ENCODE measurements at regions not wholly inside any gene's neighbourhood (a gene's known extent, or its start where the extent isn't known, plus 50 kb on each side); places are given as distances from the start of the nearest gene placed in this dataset.

DNA sequence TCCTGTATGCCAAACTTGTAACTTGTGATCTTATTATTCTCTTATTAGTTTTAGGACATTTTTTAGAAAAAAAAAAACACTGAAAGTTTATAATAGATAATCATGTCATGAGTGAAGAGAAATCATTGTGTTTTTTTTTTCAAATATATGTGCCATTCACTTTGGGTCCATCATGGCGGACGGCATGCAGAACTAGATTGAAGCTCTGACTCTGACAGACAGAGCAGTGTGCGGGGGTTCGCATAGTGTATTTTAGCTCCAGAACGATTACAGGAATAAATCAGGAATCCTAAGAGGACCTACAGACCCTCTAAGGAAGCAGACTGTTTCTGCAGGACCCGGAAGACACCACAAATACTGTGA, 484.4 kb upstream of the REG3G start:
- Histone ChIP-seq H3K36me3 (no peaks in the 10 kb centered on the region), H3K4me1 (no peaks in the 10 kb centered on the region), H3K27me3 (no peaks in the 10 kb centered on the region), H3K9me3 (no peaks in the 10 kb centered on the region), H3K4me3 (no peak overlapping the region), H3K27ac (no peak overlapping the region)
- in situ Hi-C loops (cut with MboI; ENCODE audit: low sequenced_read_pairs in 4 of 4) (no loop called here), intact Hi-C loops (cut with DNase I; ENCODE audit: low total_unique reads) (no loop called here)
- no peak for DNase-seq
- TF ChIP-seq POLR2A (IDR thresholded peaks at IDR 0.05), result no peak
- TF ChIP-seq, protein P1, sequence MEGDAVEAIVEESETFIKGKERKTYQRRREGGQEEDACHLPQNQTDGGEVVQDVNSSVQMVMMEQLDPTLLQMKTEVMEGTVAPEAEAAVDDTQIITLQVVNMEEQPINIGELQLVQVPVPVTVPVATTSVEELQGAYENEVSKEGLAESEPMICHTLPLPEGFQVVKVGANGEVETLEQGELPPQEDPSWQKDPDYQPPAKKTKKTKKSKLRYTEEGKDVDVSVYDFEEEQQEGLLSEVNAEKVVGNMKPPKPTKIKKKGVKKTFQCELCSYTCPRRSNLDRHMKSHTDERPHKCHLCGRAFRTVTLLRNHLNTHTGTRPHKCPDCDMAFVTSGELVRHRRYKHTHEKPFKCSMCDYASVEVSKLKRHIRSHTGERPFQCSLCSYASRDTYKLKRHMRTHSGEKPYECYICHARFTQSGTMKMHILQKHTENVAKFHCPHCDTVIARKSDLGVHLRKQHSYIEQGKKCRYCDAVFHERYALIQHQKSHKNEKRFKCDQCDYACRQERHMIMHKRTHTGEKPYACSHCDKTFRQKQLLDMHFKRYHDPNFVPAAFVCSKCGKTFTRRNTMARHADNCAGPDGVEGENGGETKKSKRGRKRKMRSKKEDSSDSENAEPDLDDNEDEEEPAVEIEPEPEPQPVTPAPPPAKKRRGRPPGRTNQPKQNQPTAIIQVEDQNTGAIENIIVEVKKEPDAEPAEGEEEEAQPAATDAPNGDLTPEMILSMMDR (IDR thresholded peaks at IDR 0.05 in 4 of 5, conservative IDR thresholded peaks at IDR 0.05 in 1 of 5), result no peak
- ATAC-seq, result no peak

DNA sequence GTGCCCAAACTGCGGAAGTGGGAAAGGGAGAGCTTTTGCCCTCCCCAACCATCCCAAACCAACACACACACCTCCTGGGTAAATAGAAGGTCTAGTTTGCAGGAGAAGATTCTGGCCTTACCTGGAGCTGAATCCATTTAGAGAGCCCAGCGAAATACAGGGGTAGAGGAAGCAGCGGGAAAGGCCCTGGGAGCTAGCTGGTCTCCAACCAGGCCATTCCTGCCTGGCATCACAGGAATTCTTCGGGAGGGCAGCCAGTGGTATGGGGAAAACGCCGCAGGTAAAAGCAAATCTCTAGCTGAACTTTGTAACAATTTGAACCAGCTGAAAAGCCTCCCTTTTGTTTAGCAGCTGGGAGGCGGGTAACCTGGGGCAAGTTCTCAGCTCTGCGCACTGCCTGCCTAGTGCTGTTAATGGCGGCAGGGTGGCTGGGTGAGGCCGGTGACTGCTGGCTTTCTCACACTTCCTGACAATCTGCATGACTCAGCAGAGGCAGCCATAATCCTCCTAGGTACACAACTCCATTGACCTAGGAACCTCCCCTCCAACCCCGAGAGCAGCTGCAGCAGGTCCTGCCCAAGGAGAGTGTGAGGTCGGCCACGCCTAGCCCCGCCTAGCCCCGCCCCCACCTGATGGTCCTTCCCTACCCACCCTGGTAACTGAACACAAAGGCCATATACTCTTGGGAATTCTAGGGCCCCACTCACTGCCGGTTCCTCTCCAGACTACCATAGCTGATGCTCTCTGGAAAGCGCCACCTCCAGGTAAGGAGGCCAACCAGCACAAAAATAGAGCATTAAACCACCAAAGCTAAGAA, 483.8 kb upstream of the REG3G start:
- intact Hi-C loops (cut with DNase I; ENCODE audit: low total_unique reads) (no loop called here), in situ Hi-C loops (cut with MboI; ENCODE audit: low sequenced_read_pairs in 4 of 4) (no loop called here)
- no peak for DNase-seq
- Histone ChIP-seq H3K27me3 (no peaks in the 10 kb centered on the region), H3K36me3 (no peaks in the 10 kb centered on the region), H3K4me1 (no peaks in the 10 kb centered on the region), H3K4me3 (no peak overlapping the region), H3K27ac (no peak overlapping the region), H3K9me3 (no peaks in the 10 kb centered on the region)
- TF ChIP-seq POLR2A (IDR thresholded peaks at IDR 0.05), result no peak
- TF ChIP-seq, protein P1 (IDR thresholded peaks at IDR 0.05 in 4 of 5, conservative IDR thresholded peaks at IDR 0.05 in 1 of 5), result no peak
- ATAC-seq, result no peak

DNA sequence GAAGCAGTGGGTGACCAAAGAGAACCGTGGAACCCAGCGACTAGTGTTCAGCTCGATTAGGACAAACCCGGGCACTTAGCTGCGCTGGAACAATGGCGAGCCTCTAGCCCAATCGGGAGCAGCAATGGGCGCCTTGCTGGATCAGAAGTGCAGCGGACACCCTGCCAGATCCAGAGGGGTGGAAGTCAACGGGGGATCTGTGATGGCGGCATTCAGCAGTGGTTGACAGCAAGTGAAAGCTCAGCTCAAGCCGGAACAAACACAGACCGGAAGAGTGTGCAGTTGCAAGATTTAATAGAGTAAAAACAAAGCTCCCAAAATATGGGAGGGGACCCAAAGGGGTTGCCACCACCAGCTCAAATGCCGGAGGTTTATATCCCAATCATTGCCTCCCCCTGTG, 478.7 kb upstream of the REG3G start:
- intact Hi-C loops (cut with DNase I; ENCODE audit: low total_unique reads) (no loop called here), in situ Hi-C loops (cut with MboI; ENCODE audit: low sequenced_read_pairs in 4 of 4) (no loop called here)

DNA sequence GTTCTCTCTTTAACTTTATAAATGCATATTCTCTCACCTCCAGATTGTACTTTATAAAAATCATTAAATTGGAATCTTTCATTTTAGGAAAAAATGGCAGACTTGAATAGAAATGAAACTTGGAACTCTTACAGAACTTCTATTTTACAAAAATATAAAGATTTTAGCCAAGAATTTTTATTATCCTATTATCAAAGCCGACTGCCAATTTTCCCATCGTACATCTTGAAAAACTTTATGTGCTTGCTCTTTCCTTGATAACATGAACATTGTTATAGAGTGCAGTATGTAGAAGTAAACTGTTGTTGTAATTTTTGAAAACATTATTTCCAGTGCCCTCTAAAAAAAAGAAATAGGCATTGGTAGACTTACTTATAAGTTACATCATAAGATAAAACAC, 475.7 kb upstream of the REG3G start:
- no peak for TF ChIP-seq POLR2A (IDR thresholded peaks at IDR 0.05)
- TF ChIP-seq, protein P1 (IDR thresholded peaks at IDR 0.05 in 4 of 5, conservative IDR thresholded peaks at IDR 0.05 in 1 of 5), result no peak
- no peak for ATAC-seq
- no peak overlapping the region for H3K4me3 ChIP-seq
- intact Hi-C loops (cut with DNase I; ENCODE audit: low total_unique reads) (no loop called here), in situ Hi-C loops (cut with MboI; ENCODE audit: low sequenced_read_pairs in 4 of 4) (no loop called here)
- no peaks in the 10 kb centered on the region for H3K36me3 ChIP-seq
- no peaks in the 10 kb centered on the region for H3K9me3 ChIP-seq
- no peak overlapping the region for H3K27ac ChIP-seq
- H3K27me3 ChIP-seq, result no peaks in the 10 kb centered on the region
- no peaks in the 10 kb centered on the region for H3K4me1 ChIP-seq
- DNase-seq, result no peak

More for the DNA sequence above, 478.7 kb upstream of the REG3G start:
- DNase-seq (no peak), ATAC-seq (no peak)
- Histone ChIP-seq H3K9me3 (no peaks in the 10 kb centered on the region), H3K27ac (no peak overlapping the region), H3K36me3 (no peaks in the 10 kb centered on the region), H3K27me3 (no peaks in the 10 kb centered on the region), H3K4me3 (no peak overlapping the region), H3K4me1 (no peaks in the 10 kb centered on the region)
- TF ChIP-seq, protein P1 (IDR thresholded peaks at IDR 0.05 in 4 of 5, conservative IDR thresholded peaks at IDR 0.05 in 1 of 5), result no peak
- TF ChIP-seq POLR2A (IDR thresholded peaks at IDR 0.05), result no peak
